Smooth muscle cell (in vitro differentiated cells): ENCODE measurements at regions not wholly inside any gene's neighbourhood (a gene's known extent, or its start where the extent isn't known, plus 50 kb on each side); places are given as distances from the start of the nearest gene placed in this dataset.

Experiments
- DNase-seq: peaks from one replicate; lab custom pipeline; 2025; ENCODE audit not compliant: unreplicated experiment; lab: John Stamatoyannopoulos, UW
- H2AFZ ChIP-seq: fragments of 200-600 bp; sonication (generic); 2 replicates; pipeline ENCODE4 v1.6.0; 2016; ENCODE audit warnings: antibody characterized with exemption, low read depth, mild to moderate bottlenecking
- H3F3A ChIP-seq: fragments of 200-600 bp; sonication (generic); 2 replicates; pipeline ENCODE4 v1.6.0; 2017; ENCODE audit warnings: antibody characterized with exemption, low read depth
- H3K27ac ChIP-seq: fragments of 200-600 bp; sonication (generic); 2 replicates; pipeline ENCODE4 v1.5.1; 2016; ENCODE audit warnings: low read depth, mild to moderate bottlenecking
- H3K27me3 ChIP-seq: fragments of 200-600 bp; sonication (generic); 2 replicates; pipeline ENCODE4 v1.6.1; 2016; ENCODE audit warnings: low read depth, mild to moderate bottlenecking
- H3K36me3 ChIP-seq: fragments of 200-600 bp; sonication (generic); 2 replicates; pipeline ENCODE4 v1.5.1; 2016; ENCODE audit warnings: low read depth
- H3K4me1 ChIP-seq: fragments of 200-600 bp; sonication (generic); 2 replicates; pipeline ENCODE4 v1.5.1; 2016; ENCODE audit warnings: low read depth
- H3K4me2 ChIP-seq: fragments of 200-600 bp; sonication (generic); 2 replicates; pipeline ENCODE4 v1.6.0; 2016; ENCODE audit warnings: mild to moderate bottlenecking
- H3K4me3 ChIP-seq: fragments of 200-600 bp; sonication (generic); 2 replicates; pipeline ENCODE4 v1.5.1; 2016; ENCODE audit warnings: mild to moderate bottlenecking
- H3K79me2 ChIP-seq: fragments of 200-600 bp; sonication (generic); 2 replicates; pipeline ENCODE4 v1.6.0; 2016; ENCODE audit warnings: low read depth, mild to moderate bottlenecking
- H3K9ac ChIP-seq: fragments of 200-600 bp; sonication (generic); 2 replicates; pipeline ENCODE4 v1.6.0; 2016; ENCODE audit warnings: low read depth
- H3K9me3 ChIP-seq: fragments of 200-600 bp; sonication (generic); replicated peaks from 2 replicates; pipeline ENCODE4 v1.5.1; 2016; ENCODE audit warnings: low read depth
- H4K20me1 ChIP-seq: fragments of 200-600 bp; sonication (generic); 2 replicates; pipeline ENCODE4 v1.6.0; 2016; ENCODE audit warnings: low read depth
- CTCF ChIP-seq: fragments of 200-600 bp; sonication (generic); IDR thresholded peaks from 2 replicates; pipeline ENCODE4 v1.5.1; 2017; ENCODE audit warnings: borderline replicate concordance, mild to moderate bottlenecking, antibody characterized with exemption; ENCODE audit not compliant: insufficient read depth, poor library complexity, severe bottlenecking
- whole genome bisulfite sequencing: methylation state at CpG from one replicate; pipeline ENCODE4 v1.1.7; 2016; ENCODE audit warnings: low lambda C conversion rate; 5-methylcytosine and 5-hydroxymethylcytosine counted together

GRCh38 chr15:91407269-91407889 lies 307.3 kb downstream of the SV2B start:
- H3K27me3 ChIP-seq: no peaks in the 10 kb centered on the region
- H3K9me3 ChIP-seq: no peaks in the 10 kb centered on the region
- H3K4me3 ChIP-seq: no peak overlapping the region
- no peaks in the 10 kb centered on the region for H3F3A ChIP-seq
- H4K20me1 ChIP-seq: no peaks in the 10 kb centered on the region
- H3K9ac ChIP-seq: no peak overlapping the region
- WGBS: 57% methylated on average over 4 of the region's 4 CpGs
- no peak overlapping the region for H3K27ac ChIP-seq
- no peak for TF ChIP-seq CTCF
- H3K36me3 ChIP-seq: no peaks in the 10 kb centered on the region
- DNase-seq: no peak
- no peaks in the 10 kb centered on the region for H3K4me1 ChIP-seq
- no peak overlapping the region for H2AFZ ChIP-seq
- no peak overlapping the region for H3K4me2 ChIP-seq
- no peaks in the 10 kb centered on the region for H3K79me2 ChIP-seq

- H3K9me3 ChIP-seq: no peaks in the 10 kb centered on the region
- H4K20me1 ChIP-seq: no peaks in the 10 kb centered on the region
- no peaks in the 10 kb centered on the region for H3K36me3 ChIP-seq
- 52% methylated on average over 9 of the region's 9 CpGs for WGBS
- no peak for TF ChIP-seq CTCF
- no peak overlapping the region for H3K27ac ChIP-seq
- no peaks in the 10 kb centered on the region for H3K27me3 ChIP-seq
- H3K9ac ChIP-seq: no peak overlapping the region
- no peaks in the 10 kb centered on the region for H3K4me1 ChIP-seq
- no peaks in the 10 kb centered on the region for H3K79me2 ChIP-seq
- H3F3A ChIP-seq: no peaks in the 10 kb centered on the region
- DNase-seq: no peak
- H2AFZ ChIP-seq: peak overlapping the region; percentile 31
- no peak overlapping the region for H3K4me3 ChIP-seq
- peak overlapping the region; percentile 32 for H3K4me2 ChIP-seq
These were observed 308.5 kb downstream of the SV2B start for GRCh38 chr15:91408476-91409076.

- no peak overlapping the region for H3K9ac ChIP-seq
- no peaks in the 10 kb centered on the region for H3K79me2 ChIP-seq
- no peaks in the 10 kb centered on the region for H3K9me3 ChIP-seq
- no peak overlapping the region for H3K27ac ChIP-seq
- no peak overlapping the region for H3K4me3 ChIP-seq
- H3K4me2 ChIP-seq: no peak overlapping the region
- no peak for DNase-seq
- 77% methylated on average over 1 of the region's 1 CpG for WGBS
- no peaks in the 10 kb centered on the region for H3F3A ChIP-seq
- H3K27me3 ChIP-seq: no peaks in the 10 kb centered on the region
- no peak for TF ChIP-seq CTCF
- H3K36me3 ChIP-seq: no peaks in the 10 kb centered on the region
- no peaks in the 10 kb centered on the region for H3K4me1 ChIP-seq
- no peak overlapping the region for H2AFZ ChIP-seq
- no peaks in the 10 kb centered on the region for H4K20me1 ChIP-seq
These were observed 309.3 kb downstream of the SV2B start for GRCh38 chr15:91409387-91409786.

- H2AFZ ChIP-seq: no peak overlapping the region
- no peak overlapping the region for H3K27ac ChIP-seq
- no peak for DNase-seq
- H3F3A ChIP-seq: no peaks in the 10 kb centered on the region
- H4K20me1 ChIP-seq: no peaks in the 10 kb centered on the region
- no peaks in the 10 kb centered on the region for H3K27me3 ChIP-seq
- no peak overlapping the region for H3K4me2 ChIP-seq
- H3K79me2 ChIP-seq: no peaks in the 10 kb centered on the region
- no peaks in the 10 kb centered on the region for H3K9me3 ChIP-seq
- no peak overlapping the region for H3K9ac ChIP-seq
- no peak for TF ChIP-seq CTCF
- H3K4me3 ChIP-seq: no peak overlapping the region
- no peaks in the 10 kb centered on the region for H3K36me3 ChIP-seq
- H3K4me1 ChIP-seq: no peaks in the 10 kb centered on the region
These were observed 311.5 kb downstream of the SV2B start for GRCh38 chr15:91411586-91411985.
